ENCODE measurements at regions not wholly inside any gene's neighbourhood (a gene's known extent, or its start where the extent isn't known, plus 50 kb on each side); places are given as distances from the start of the nearest gene placed in this dataset.
A peak's percentile ranks its signal among the peaks of the same experiment; 100 is the strongest.
"Not testable (repeated sequence)": the region's sequence is repeated elsewhere in the genome, so short reads cannot be mapped to it uniquely, and the experiment has no call there.

GRCh38 chr15:35697549-35698299, 151.8 kb upstream of the DPH6 start:
- no peak for DNase-seq

GRCh38 chr15:35698331-35698730, 152.4 kb upstream of the DPH6 start:
- no peak for DNase-seq

- DNase-seq, result no peak
Observed at GRCh38 chr15:35698966-35699575, 153.1 kb upstream of the DPH6 start.

- DNase-seq, result not testable (repeated sequence)
Observed at GRCh38 chr15:35700091-35700593, 154.2 kb upstream of the DPH6 start.

GRCh38 chr15:35701402-35702046, 155.6 kb upstream of the DPH6 start:
- no peak for DNase-seq

- DNase-seq, result no peak
Observed at GRCh38 chr15:35702946-35703495, 157.1 kb upstream of the DPH6 start.

- DNase-seq, result no peak
Observed at GRCh38 chr15:35705030-35705883, 159.3 kb upstream of the DPH6 start.

GRCh38 chr15:35705884-35706585, 160.1 kb upstream of the DPH6 start:
- no peak for DNase-seq

GRCh38 chr15:35712956-35713355, 167.0 kb upstream of the DPH6 start:
- DNase-seq, result no peak

GRCh38 chr15:35713733-35714132, 167.8 kb upstream of the DPH6 start:
- DNase-seq, result no peak

GRCh38 chr15:35717721-35718120, 171.8 kb upstream of the DPH6 start:
- DNase-seq, result no peak

GRCh38 chr15:35720019-35720418, 174.1 kb upstream of the DPH6 start:
- no peak for DNase-seq

- no peak for DNase-seq
Observed at GRCh38 chr15:35720984-35721383, 175.0 kb upstream of the DPH6 start.

GRCh38 chr15:35721751-35722150, 175.8 kb upstream of the DPH6 start:
- no peak for DNase-seq

GRCh38 chr15:35722501-35722900, 176.5 kb upstream of the DPH6 start:
- DNase-seq, result no peak

- no peak for DNase-seq
Observed at GRCh38 chr15:35723120-35723847, 177.3 kb upstream of the DPH6 start.

GRCh38 chr15:35723852-35724251, 177.9 kb upstream of the DPH6 start:
- DNase-seq, result no peak

- no peak for DNase-seq
Observed at GRCh38 chr15:35724626-35725025, 178.7 kb upstream of the DPH6 start.

GRCh38 chr15:35725353-35725752, 179.4 kb upstream of the DPH6 start:
- no peak for DNase-seq

- DNase-seq, result no peak
Observed at GRCh38 chr15:35727627-35728026, 181.7 kb upstream of the DPH6 start.

- peak; percentile 12 for DNase-seq
Observed at GRCh38 chr15:35728219-35728940, 182.4 kb upstream of the DPH6 start.
